Nephron progenitor cell (in vitro differentiated cells): ENCODE measurements at regions not wholly inside any gene's neighbourhood (a gene's known extent, or its start where the extent isn't known, plus 50 kb on each side); places are given as distances from the start of the nearest gene placed in this dataset.

Experiments used
- DNase-seq: peaks from one replicate; pipeline ENCODE4 v3.0.0; 2021
- H3K27ac Mint-ChIP-seq: 2 replicates; pipeline ENCODE4 v1.8.0; 2021; ENCODE audit warnings: mild to moderate bottlenecking, moderate library complexity, mixed read lengths
- H3K27me3 Mint-ChIP-seq: 2 replicates; pipeline ENCODE4 v1.8.0; 2021; ENCODE audit warnings: mild to moderate bottlenecking, low read depth, mixed read lengths; ENCODE audit not compliant: poor library complexity
- H3K36me3 Mint-ChIP-seq: 2 replicates; pipeline ENCODE4 v1.8.0; 2021; ENCODE audit warnings: low read depth, mixed read lengths
- H3K4me1 Mint-ChIP-seq: 2 replicates; pipeline ENCODE4 v1.8.0; 2021; ENCODE audit warnings: mixed read lengths
- H3K4me3 Mint-ChIP-seq: 2 replicates; pipeline ENCODE4 v1.8.0; 2021; ENCODE audit warnings: mild to moderate bottlenecking, moderate library complexity, mixed read lengths
- H3K9me3 Mint-ChIP-seq: 2 replicates; pipeline ENCODE4 v1.8.0; 2021; ENCODE audit warnings: mild to moderate bottlenecking, moderate library complexity, mixed read lengths
- CTCF ChIP-seq: fragments of 200-600 bp; sonication (generic); IDR thresholded peaks from 2 replicates; pipeline ENCODE4 v1.5.0; 2021; ENCODE audit warnings: antibody characterized with exemption

GRCh38 chr17:33469421-33469820 is 176.3 kb upstream of the ASIC2 start:
- peaks cover 20% of the 10 kb centered on the region for H3K9me3 Mint-ChIP-seq
- DNase-seq, result no peak
- no peak overlapping the region for H3K4me3 Mint-ChIP-seq
- H3K27me3 Mint-ChIP-seq, result peaks cover 9% of the 10 kb centered on the region
- TF ChIP-seq CTCF, result no peak
- H3K4me1 Mint-ChIP-seq, result peaks cover 30% of the 10 kb centered on the region
- H3K27ac Mint-ChIP-seq, result no peak overlapping the region
- no peaks in the 10 kb centered on the region for H3K36me3 Mint-ChIP-seq

- Mint-ChIP-seq H3K4me3 (no peak overlapping the region), H3K4me1 (peaks cover 30% of the 10 kb centered on the region), H3K27me3 (peaks cover 9% of the 10 kb centered on the region), H3K27ac (no peak overlapping the region), H3K9me3 (peaks cover 20% of the 10 kb centered on the region), H3K36me3 (no peaks in the 10 kb centered on the region)
- TF ChIP-seq CTCF, result no peak
- no peak for DNase-seq
Measured at GRCh38 chr17:33469911-33470310, 176.8 kb upstream of the ASIC2 start.

- Mint-ChIP-seq H3K36me3 (no peaks in the 10 kb centered on the region), H3K4me1 (peaks cover 38% of the 10 kb centered on the region), H3K27me3 (peaks cover 9% of the 10 kb centered on the region), H3K4me3 (no peak overlapping the region), H3K9me3 (no peaks in the 10 kb centered on the region), H3K27ac (no peak overlapping the region)
- DNase-seq, result no peak
- no peak for TF ChIP-seq CTCF
Measured at GRCh38 chr17:33473061-33473460, 180.0 kb upstream of the ASIC2 start.

GRCh38 chr17:33474789-33475188 is 181.7 kb upstream of the ASIC2 start:
- no peaks in the 10 kb centered on the region for H3K36me3 Mint-ChIP-seq
- H3K27ac Mint-ChIP-seq, result peak overlapping the region; percentile 6
- H3K27me3 Mint-ChIP-seq, result peaks cover 3% of the 10 kb centered on the region
- H3K9me3 Mint-ChIP-seq, result no peaks in the 10 kb centered on the region
- peaks cover 27% of the 10 kb centered on the region for H3K4me1 Mint-ChIP-seq
- TF ChIP-seq CTCF, result no peak
- H3K4me3 Mint-ChIP-seq, result no peak overlapping the region
- no peak for DNase-seq

- Mint-ChIP-seq H3K36me3 (no peaks in the 10 kb centered on the region), H3K27me3 (peaks cover 3% of the 10 kb centered on the region), H3K9me3 (no peaks in the 10 kb centered on the region), H3K27ac (no peak overlapping the region), H3K4me3 (no peak overlapping the region), H3K4me1 (peaks cover 23% of the 10 kb centered on the region)
- no peak for DNase-seq
- TF ChIP-seq CTCF, result no peak
Measured at GRCh38 chr17:33475594-33475993, 182.5 kb upstream of the ASIC2 start.

GRCh38 chr17:33481652-33482051 is 188.6 kb upstream of the ASIC2 start:
- no peaks in the 10 kb centered on the region for H3K27me3 Mint-ChIP-seq
- DNase-seq, result no peak
- H3K36me3 Mint-ChIP-seq, result no peaks in the 10 kb centered on the region
- peaks cover 1% of the 10 kb centered on the region for H3K4me1 Mint-ChIP-seq
- no peak overlapping the region for H3K27ac Mint-ChIP-seq
- H3K9me3 Mint-ChIP-seq, result no peaks in the 10 kb centered on the region
- TF ChIP-seq CTCF, result no peak
- no peak overlapping the region for H3K4me3 Mint-ChIP-seq
